HT1080 (cell line): ENCODE measurements at regions not wholly inside any gene's neighbourhood (a gene's known extent, or its start where the extent isn't known, plus 50 kb on each side); places are given as distances from the start of the nearest gene placed in this dataset.
A peak's percentile ranks its signal among the peaks of the same experiment; 100 is the strongest.

Experiments
- DNase-seq: peaks from one replicate; pipeline ENCODE4 v3.0.0-alpha.2; 2015; ENCODE audit warnings: low read depth

DNA sequence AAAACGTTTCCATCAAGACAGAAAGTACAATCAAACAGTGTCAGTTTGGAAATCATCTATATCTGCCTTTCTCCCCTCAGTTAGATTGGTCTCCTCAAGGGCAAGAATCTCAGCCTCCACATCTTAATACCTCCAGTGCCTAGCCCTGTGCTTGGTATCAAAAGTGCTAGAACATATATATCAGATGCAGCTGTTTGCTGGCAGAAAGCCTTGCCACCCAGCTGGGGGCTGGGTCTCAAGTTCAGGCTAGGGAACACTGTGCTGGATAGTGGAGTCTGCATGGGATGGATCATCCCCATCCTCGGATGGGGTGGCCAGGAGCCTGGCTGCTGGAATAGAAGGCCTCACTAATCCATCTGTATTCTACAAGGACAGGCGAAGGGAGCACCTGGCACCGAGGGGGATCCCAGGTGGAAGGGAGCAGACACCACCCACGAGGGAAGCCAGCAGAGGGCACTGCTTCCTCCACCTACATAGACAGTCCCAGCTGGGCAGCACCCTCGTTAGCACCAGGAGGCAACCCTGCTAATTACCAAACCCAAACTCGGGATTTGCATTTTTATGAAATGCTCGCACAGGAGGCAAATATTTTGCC lies 602.2 kb downstream of the BUD13 start:
- DNase-seq, result no peak

DNA sequence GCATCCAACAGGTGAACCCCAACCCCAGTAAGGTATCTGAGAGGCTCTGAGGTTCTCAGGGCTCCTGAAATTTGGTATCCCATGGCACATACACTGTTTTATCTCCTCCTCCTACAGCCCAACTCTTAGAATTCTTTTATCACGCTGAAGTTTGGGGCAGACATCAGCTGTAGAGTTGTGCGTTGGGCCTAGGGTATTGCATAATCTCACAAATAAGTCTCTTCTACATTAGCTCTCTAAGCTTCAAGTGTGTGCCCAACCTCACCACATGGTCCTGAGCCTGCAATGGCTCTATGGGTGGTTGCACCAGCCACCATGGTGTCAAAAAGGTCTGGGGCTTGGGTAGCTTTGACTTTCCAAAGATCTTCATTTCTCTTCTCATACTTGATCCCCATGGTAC lies 603.0 kb downstream of the BUD13 start:
- DNase-seq, result no peak

DNA sequence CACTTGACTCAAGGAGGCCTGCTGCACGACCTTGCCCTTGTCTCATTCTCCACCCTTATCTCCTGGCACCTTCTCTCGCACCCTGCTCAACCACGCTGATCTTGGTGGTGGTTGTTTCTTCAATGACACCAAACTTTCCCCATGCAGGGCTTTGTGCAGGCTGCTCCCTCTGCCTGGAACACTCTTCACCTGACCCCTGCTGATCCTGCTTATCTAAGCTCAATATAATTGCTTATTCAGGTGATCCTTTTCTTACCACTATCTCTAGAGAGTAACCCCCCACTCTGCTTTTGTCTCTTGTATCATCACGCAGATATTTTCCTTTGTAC lies 604.4 kb downstream of the BUD13 start:
- no peak for DNase-seq

DNA sequence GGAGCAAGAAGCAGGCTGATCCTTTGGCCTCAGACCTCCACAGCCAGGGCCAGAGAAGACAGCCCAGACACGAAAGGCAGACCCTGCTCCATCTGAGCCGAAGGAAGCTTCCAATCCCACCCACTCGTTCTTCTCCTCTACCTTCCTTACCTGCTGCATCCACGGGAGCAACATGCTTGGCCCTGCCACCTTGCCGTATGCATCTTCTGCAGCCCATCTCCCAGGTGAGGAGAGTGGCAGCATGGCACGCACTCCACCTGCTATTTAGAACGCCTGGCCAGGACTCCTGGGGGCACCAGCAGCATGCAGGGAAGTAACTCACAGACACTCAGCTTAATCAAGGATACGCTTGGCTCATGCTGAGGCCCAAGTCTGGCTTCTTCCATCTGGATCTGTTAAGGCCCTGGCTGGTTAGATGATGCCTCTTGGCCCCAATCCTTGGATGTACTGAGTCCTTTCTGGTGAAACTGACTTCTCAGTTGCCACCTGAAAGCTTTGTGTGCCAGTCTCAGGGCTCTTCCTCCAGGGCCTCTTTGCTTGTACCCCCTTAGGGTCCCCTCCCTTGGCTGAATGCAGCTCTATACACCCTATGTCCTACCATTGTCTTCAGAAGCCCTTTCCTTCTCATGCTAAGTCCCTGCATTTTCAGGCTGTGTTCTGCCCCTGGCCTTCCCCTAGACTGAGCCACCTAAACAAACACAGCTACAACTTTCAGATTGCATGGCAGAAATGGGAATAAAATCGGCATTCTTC lies 604.9 kb downstream of the BUD13 start:
- no peak for DNase-seq

DNA sequence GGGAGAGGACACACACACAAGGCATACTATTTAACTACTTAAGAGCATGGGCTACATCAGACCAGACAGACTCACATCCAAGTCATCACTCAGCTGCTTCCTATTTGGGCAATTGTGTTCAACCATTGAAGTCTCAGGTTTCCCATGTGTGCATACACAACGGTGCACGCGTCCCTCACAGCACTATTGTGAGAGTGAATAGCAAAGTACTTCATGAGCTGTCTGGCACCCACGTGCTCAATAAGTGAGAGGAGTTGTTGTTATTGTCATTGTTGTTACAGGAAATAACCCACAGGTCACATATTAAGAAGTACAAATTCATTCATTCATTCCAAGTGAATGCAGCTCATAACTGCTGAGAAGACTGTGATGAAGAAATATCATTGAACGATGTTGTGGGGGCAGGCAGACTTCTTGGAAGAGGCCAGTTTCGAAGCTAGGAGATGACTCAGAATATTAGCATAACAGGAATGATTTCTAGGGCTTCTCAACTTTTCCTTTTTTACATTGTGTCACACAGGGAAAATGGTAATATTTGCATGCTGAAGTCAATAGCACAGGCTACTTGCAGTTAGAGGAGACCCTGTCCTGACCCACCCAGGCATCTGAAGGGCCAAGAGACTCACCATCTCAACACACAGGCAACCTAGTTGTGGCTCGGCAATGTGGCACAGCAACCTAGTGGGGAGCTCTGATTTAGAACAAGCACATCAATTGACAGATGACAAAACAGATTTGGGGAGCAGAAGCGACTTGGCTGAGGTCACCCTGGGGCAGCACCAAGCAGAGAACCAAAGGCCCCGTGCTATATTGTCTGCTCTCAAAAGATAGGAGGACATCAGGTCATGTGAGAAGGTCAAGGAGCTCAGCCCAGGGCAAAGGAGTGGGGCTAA lies 606.0 kb downstream of the BUD13 start:
- peak; percentile 33 for DNase-seq

DNA sequence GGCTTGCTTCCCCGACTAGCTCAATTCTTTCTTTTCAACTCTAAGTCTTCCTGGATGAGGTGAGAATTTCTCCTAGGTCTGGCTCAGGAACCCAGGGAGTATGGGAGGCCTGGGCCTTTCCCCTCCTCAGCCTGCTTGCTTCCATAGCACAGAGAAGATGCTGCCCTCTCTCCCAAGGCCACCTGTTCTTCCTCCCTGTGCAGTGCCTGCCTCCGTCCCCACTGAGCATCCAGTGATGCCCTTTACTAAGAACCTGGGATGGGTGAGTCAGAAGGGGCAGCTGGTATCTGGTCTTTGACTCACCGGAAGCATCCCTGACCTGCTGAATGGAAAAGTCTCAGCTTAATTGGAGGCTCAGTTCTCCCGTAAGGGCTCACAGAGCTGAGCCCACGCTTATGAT lies 607.9 kb downstream of the BUD13 start:
- peak; percentile 17 for DNase-seq

DNA sequence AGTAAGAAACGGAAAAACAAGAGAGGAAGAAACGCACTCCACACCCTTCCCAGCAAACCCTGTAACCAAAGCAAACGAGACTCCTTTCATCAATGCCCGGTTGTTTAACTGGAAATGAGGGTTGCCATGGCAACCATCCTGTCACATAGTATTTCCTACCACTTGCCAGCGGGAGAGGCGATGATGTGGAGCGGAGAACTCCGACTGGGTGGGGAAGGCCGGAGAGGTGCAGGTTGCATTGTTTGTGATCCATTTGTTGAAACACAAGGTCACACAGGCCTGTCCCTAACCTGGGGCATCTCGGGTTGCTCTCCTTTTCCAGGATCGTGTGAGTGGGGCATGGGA lies 609.9 kb downstream of the BUD13 start:
- peak; percentile 15 for DNase-seq

DNA sequence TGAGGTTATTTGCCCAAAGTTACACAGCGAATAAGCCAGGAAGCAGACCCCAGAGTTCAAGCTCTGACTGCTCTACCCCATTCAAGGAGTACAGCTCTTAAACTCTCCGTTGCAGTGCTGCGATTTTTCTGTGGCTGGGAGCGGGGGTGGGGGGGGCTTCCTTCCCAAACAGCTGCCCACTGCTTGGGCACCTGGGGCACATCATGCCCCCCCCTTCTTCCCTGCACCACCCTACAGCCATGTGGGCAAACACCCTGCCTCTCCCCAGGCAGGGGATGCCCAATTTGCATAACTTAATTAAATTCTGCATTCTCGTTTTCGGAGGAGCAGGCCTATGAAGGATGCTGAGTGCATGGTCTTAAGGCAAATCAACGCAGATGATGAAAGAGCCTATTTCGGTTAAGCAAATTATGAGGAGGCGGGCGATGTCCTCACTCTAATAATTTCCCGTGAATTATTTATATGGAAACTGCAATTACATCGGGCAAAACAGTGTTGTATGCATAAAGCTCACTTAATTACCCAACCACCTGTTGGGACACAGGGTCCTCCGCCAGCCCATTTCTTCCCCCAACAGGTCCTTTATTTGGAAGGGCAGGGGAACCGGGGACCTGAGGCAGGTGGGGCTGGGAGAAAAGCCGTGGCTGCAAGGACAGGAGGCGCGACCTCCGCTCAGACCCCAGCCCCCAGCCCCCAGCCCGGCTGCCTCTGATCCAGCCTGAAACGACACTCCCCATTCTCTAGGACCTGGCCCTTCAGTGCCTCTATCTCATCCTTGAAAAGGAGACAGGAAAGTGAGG lies 610.5 kb downstream of the BUD13 start:
- no peak for DNase-seq

DNA sequence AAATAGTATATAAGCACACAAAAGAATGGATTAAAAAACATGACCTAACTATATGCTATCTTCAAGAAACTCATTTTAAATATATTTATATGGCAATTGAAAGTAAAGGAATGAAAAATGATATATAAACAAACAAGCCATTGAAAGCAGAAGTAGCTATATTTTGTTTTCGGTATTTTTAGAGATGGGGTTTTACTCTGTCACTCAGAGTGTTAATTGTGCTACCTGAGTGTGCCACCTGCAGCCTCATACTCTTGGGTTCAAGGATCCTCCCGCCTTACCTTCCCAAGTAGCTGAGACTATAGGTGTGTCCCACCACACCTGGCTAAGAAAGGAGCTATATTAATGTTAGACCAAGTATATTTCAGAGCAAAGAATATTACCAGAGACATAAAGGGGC lies 624.1 kb downstream of the BUD13 start:
- no peak for DNase-seq

DNA sequence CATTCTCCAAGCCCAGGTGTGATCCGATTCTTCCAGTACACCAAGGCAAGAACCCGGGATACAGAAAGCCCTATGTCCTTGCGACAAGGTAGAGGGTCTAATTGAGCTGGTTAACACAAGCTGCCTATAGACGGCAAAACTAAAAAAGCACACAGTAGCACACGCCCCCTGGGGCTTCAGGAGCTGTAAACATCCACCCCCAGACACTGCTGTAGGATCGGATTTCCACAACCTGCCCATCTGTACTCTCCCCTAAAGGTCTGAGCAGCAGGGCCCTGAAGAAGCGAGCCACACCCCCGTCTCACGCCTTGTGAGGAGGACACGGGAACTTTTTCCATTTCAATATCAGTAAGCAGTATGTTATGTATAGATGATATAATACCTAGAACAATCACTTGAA lies 624.7 kb downstream of the BUD13 start:
- no peak for DNase-seq

DNA sequence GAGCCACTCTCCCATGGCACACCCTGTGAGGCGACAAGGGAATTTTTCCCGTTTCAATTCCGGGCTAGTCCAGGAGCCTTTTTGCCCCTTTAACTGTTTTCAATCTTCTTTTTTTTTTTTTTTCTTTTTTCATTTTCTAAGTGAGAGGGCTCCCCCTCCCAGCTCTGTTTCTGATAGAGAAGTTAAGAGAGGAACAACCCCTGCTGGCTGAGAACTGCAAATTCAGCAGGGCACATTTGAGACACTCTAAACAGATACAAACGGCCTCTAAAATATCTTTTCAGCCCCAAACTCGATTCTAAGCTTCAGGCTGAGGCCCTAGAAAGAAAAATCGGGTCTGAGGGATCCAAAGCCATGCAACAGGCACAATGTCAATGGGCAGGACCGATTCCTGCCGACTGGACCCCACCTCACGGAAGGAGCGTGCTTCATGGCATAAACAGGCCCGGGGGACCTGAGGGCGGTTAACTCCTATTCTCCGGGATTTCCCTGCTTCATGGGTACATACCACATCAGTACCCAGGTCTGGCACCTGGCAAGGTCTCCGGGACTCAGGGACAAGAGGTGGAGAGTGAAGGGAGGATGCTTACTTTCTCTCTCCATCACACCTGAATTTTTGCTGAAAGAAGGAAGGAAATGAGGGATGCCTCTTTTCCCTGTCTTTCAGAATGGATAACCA lies 627.5 kb downstream of the BUD13 start:
- DNase-seq, result no peak

DNA sequence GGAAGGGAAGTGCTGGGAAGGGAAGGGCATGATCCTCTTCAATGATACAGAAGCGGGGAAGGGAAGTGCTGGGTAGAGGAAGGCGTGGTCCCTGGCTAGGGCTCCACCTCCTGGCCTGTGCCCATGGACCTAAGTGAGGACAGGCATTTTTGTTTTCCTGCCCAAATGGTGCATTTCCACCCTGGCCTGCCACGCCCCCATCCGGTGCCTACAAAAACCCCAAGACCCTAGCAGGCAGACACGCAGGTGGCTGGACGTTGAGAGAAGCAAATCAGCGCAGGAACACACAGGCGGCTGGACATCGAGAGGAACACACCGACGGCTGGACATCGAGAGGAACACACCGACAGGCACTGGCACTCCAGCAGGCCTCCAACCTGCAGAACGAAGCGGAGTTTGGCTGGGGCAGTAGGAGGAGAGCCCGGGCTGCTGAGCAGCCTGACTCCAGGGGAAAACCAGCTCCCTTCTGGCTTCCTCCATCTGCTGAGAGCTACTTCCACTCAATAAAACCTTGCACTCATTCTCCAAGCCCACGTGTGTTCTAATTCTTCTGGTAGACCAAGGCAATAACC lies 628.3 kb downstream of the BUD13 start:
- DNase-seq, result no peak

DNA sequence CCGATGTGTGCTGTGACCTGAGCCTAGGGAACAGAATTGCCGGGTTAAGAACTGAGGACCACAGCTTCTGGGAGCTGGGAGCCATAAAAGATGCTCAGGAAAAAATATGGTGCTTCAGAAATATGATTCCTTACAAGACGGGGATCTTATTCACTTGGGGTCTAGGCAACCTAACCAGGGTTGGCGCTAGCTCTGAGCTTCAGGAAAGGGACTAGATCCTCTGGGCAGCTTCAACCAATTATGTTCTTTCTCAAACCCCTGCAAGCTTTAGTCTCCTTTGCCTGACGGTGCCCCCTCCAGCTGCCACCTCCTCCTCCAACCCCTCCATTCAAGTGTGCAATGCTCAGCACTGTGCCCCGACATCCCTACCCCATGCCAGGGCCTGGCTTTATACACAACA lies 634.1 kb upstream of the CADM1 start:
- DNase-seq, result no peak

DNA sequence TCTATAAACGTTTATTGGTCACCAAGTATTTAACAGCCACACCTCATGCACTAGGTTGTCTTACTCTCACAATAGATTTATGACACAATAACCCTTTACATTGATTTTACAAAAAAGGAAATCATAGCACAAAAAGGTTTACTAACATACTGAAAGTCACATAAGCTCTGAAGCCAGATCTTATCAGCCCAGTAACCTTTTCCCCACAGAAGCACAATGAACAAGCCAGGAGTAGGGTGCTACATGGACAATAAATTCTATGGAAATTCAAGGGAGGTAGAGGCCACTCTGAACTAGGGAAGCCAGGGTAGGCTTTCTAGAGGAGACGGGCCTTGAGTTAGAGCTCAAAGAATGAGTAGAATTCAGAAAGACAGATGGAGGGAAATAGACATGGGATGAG lies 633.5 kb upstream of the CADM1 start:
- DNase-seq, result no peak

DNA sequence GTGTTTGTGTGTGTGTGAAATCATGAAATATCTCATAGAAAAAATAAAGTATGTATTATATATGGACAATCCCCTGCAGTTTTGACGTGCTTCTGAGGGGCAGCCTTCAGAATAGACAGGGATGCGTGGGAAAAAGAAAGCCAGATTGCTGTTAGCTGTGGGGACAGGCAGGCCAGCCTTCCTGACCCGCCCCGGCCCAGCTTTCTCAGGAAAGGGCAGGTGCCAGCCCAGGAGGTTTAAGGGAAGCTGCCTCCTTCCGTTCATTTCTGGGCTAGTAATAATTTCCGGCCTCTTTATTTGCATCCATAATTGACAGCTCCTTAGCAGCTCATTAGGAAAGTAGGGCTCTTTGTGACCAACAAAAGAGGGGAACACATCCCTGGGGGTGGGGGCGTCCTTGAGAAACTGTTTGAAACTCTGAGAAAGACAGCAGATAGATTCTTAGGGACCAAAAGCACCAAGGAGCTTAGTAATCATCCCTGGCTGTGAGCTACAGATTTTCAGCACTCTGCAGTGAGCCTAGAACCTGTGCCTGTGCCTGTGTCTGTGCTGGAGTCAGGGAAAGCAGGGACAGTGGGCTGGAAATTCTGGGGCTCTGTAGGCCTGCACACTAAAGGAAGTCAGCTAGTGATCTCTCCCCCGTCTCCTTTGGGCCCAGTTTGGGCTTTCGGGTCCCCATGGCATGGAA lies 632.9 kb upstream of the CADM1 start:
- DNase-seq, result no peak

DNA sequence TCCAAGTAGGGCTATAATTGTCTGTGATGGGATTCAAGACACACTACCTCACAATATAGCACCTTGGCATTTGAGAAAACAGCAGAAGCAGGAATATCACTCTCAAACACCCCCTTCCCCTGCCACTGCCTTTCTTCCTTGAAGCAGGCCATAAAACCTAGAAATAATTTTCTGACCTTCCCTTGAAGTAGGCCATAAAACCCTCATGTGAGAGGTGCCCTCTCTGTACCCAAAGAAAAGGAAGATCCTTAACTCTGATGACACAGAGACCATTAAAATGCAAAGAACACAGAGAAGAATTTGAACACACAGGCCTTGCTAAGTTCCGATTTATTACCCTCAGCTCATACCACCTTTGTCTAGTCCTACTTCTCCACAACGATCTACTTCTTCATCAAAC lies 631.7 kb upstream of the CADM1 start:
- DNase-seq, result no peak

DNA sequence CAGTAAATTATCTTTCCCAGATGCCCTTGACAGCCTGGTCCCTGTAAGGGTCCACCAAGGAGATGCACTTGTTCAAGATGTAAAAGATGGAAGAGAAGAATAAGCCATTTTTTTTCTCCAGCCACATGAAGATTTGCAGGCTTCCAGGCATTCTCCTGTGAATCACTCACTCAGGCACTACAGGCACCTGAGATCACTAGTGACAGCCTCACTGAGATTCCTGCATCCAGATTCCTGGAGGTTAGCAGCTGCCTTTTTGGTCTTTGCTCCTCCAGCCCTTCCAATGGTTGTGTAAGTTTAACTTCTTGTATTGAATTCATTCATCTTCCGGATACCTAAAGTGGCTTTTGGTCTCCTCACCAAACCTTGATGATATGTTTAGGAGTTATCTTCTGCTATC lies 630.2 kb upstream of the CADM1 start:
- DNase-seq, result no peak

DNA sequence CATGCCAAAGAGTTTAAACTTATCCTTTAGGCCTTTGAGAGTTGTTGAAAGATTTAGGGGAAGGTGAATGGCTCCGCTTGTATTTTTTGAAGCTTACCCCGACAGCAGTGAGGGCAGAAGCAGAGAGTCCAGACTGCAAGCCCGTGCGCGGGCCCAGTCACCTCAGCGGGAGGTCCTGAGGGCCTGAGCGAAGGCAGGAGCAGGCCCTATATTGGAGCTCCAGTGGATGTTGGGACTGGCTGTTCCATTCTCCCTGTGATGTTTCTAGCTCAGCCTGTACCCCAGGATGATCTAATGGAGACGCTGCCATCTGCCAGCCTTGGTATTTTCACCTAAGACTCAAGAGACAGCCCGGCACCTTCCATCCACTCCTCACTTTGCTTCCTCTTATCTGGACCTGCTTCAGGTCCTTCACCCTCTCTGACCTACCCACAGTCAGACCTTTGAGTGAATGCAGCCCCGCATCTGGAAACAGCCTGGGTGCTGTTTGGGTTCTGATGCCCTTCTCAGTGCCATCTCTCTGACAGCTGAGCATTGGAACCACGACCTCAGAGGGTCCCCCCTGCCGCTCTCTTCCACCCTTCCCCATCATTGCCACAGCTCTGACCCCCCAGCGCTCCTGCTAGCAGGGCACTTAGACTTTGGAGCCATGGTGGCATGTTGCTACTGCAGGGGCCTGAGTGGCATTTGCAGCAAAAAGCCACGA lies 628.2 kb upstream of the CADM1 start:
- DNase-seq, result no peak

DNA sequence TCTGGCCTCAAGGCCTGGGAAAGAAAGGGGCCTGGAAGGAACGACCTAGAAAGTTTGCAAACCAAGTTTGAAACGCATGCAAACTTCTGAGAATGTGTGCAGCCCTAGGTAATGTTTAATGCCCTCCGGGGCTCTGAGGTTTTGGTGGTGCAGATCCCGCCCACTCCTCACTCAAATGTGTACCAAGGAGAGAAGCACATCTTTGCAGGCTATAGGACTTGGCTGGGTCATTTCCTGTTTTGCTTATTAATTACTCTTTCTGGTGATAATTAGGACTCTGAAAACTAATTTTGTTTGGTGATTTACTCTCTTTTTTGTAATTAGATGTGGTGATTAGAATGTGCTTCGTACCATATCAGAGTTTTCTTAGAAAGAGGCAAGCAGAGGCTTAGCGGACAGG lies 625.9 kb upstream of the CADM1 start:
- DNase-seq, result no peak

DNA sequence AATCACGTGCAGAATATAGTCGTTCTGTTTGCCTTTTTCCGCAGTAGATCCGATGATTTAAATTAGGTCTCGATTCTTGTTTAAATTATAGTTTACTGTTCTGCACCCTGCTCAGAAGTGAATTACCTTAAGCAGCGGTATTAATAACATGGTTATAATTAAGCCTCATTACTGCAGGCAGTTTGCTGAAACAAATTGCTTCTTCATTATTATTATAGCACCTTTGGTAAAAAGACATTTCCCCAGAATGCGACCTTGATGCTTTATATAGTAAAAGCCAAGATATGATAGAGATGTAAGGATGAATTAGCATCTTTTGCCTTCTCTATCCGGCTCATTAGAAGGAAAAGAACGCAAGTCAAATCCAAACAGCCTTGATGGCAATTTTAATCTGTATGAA lies 625.2 kb upstream of the CADM1 start:
- DNase-seq, result no peak
